ENCODE measurements at regions not wholly inside any gene's neighbourhood (a gene's known extent, or its start where the extent isn't known, plus 50 kb on each side); places are given as distances from the start of the nearest gene placed in this dataset.

GRCh38 chr6:14544666-14545065, 427.1 kb downstream of the CD83 start:
- BruUV-seq (replicated peaks) = no TSS peak
- WGBS (ENCODE audit: low lambda C conversion rate) = 0% methylated on average over 3 of the region's 3 CpGs
- no peak overlapping the region for H3K4me2 ChIP-seq (ENCODE audit: low read depth, low read length)
- no peak overlapping the region for H3K4me3 ChIP-seq (replicated peaks in 1 of 3; ENCODE audit: insufficient read depth in 1 of 3, low read depth in 2 of 3, low read length in 3 of 3)
- no peak overlapping the region for H2AFZ ChIP-seq (ENCODE audit: low read length)
- no peak overlapping the region for H3K9ac ChIP-seq (ENCODE audit: insufficient read depth, low read depth, low read length)
- no peaks in the 10 kb centered on the region for H3K79me2 ChIP-seq (ENCODE audit: insufficient read depth, low read length)
- no peaks in the 10 kb centered on the region for H3K36me3 ChIP-seq (replicated peaks in 1 of 2; ENCODE audit: control insufficient read depth in 1 of 2, insufficient read depth in 2 of 2, low read length in 2 of 2)
- no peaks in the 10 kb centered on the region for H4K20me1 ChIP-seq (ENCODE audit: insufficient read depth, low read length)
- no peak for TF ChIP-seq SP140L (CRISPR knock-in tag; IDR thresholded peaks at IDR 0.05; ENCODE audit: borderline replicate concordance)
- TF ChIP-seq ZNF441 (CRISPR knock-in tag; IDR thresholded peaks at IDR 0.05; ENCODE audit: borderline replicate concordance) = no peak
- no peak for TF ChIP-seq KAT8 (CRISPR knock-in tag; IDR thresholded peaks at IDR 0.05)
- TF ChIP-seq TFDP2 (CRISPR knock-in tag; IDR thresholded peaks at IDR 0.05) = no peak
- no peak for TF ChIP-seq CCAR2 (optimal IDR thresholded peaks at IDR 0.05; ENCODE audit: low read depth, low read length)
- TF ChIP-seq NR1H2 (CRISPR knock-in tag; IDR thresholded peaks at IDR 0.05; ENCODE audit: borderline replicate concordance, low read depth) = no peak
- in situ Hi-C loops (cut with HindIII; ENCODE audit: extremely low pct_ligation_motif_present, low pct_unique_long_range_greater_than_20kb) (no loop called here), intact Hi-C loops (cut with micrococcal nuclease; ENCODE audit: unreplicated experiment) (no loop called here)
- no peaks in the 10 kb centered on the region; a peak in 1 of 5 replicates for H3K27me3 ChIP-seq (ENCODE audit: control insufficient read depth in 1 of 2, insufficient read depth in 2 of 2, low read length in 2 of 2)
- CTCF ChIA-PET (ENCODE audit: low intra/inter-chr PET ratio, low total read pairs) = no interaction called here
- POLR2A ChIA-PET = no interaction called here
- no peak overlapping the region for H3K27ac ChIP-seq (ENCODE audit: extremely low read length, insufficient read depth, low read length)
- H3K4me1 ChIP-seq (ENCODE audit: insufficient read depth, low read length) = peaks cover 7% of the 10 kb centered on the region; the same call in 1 of the 2 replicates
- ATAC-seq (no peak), DNase-seq (ENCODE audit: low spot score) (no peak), FAIRE-seq (no peak)
- no peaks in the 10 kb centered on the region for H3K9me3 ChIP-seq (ENCODE audit: low read length)

- DNase-seq (ENCODE audit: low spot score) = no peak
- H3K4me3 ChIP-seq (replicated peaks in 1 of 3; ENCODE audit: insufficient read depth in 1 of 3, low read depth in 2 of 3, low read length in 3 of 3) = no peak overlapping the region
- no peak overlapping the region for H3K9ac ChIP-seq (ENCODE audit: insufficient read depth, low read depth, low read length)
- WGBS (ENCODE audit: low lambda C conversion rate) = 8% methylated on average over 2 of the region's 2 CpGs
- H3K36me3 ChIP-seq (replicated peaks in 1 of 2; ENCODE audit: control insufficient read depth in 1 of 2, insufficient read depth in 2 of 2, low read length in 2 of 2) = no peaks in the 10 kb centered on the region
- CTCF ChIA-PET (ENCODE audit: low intra/inter-chr PET ratio, low total read pairs) = no interaction called here
- intact Hi-C loops (cut with micrococcal nuclease; ENCODE audit: unreplicated experiment) (no loop called here), in situ Hi-C loops (cut with HindIII; ENCODE audit: extremely low pct_ligation_motif_present, low pct_unique_long_range_greater_than_20kb) (no loop called here)
- peaks cover 7% of the 10 kb centered on the region; the same call in 1 of the 2 replicates for H3K4me1 ChIP-seq (ENCODE audit: insufficient read depth, low read length)
- no peaks in the 10 kb centered on the region; a peak in 1 of 5 replicates for H3K27me3 ChIP-seq (ENCODE audit: control insufficient read depth in 1 of 2, insufficient read depth in 2 of 2, low read length in 2 of 2)
- POLR2A ChIA-PET = no interaction called here
- no peaks in the 10 kb centered on the region for H3K79me2 ChIP-seq (ENCODE audit: insufficient read depth, low read length)
- ATAC-seq = no peak
- no peak overlapping the region for H3K27ac ChIP-seq (ENCODE audit: extremely low read length, insufficient read depth, low read length)
- H4K20me1 ChIP-seq (ENCODE audit: insufficient read depth, low read length) = no peaks in the 10 kb centered on the region
- H2AFZ ChIP-seq (ENCODE audit: low read length) = no peak overlapping the region
- no peak overlapping the region for H3K4me2 ChIP-seq (ENCODE audit: low read depth, low read length)
- H3K9me3 ChIP-seq (ENCODE audit: low read length) = no peaks in the 10 kb centered on the region
- no TSS peak for BruUV-seq (replicated peaks)
- no peak for FAIRE-seq
- TF ChIP-seq BRCA1 (CRISPR knock-in tag; IDR thresholded peaks at IDR 0.05) (no peak), ZNF7 (CRISPR knock-in tag; IDR thresholded peaks at IDR 0.05) (no peak), ZNF567 (CRISPR knock-in tag; IDR thresholded peaks at IDR 0.05; ENCODE audit: borderline replicate concordance) (no peak), SRSF1 (optimal IDR thresholded peaks at IDR 0.05; ENCODE audit: low read depth, low read length) (no peak), GTF3A (CRISPR knock-in tag; conservative IDR thresholded peaks at IDR 0.05) (no peak), KMT2B (CRISPR knock-in tag; IDR thresholded peaks at IDR 0.05) (no peak), DBP (CRISPR knock-in tag; IDR thresholded peaks at IDR 0.05; ENCODE audit: not compliant biosample characterization) (no peak), KAT2B (IDR thresholded peaks at IDR 0.05; ENCODE audit: borderline replicate concordance, low read depth, low read length) (no peak), ZNF570 (CRISPR knock-in tag; IDR thresholded peaks at IDR 0.05; ENCODE audit: borderline replicate concordance) (no peak), SSRP1 (CRISPR knock-in tag; IDR thresholded peaks at IDR 0.05) (no peak), ZNF747 (CRISPR knock-in tag; IDR thresholded peaks at IDR 0.05; ENCODE audit: borderline replicate concordance) (no peak), CHD2 (IDR thresholded peaks at IDR 0.05; ENCODE audit: low read depth, low read length) (no peak), HES4 (CRISPR knock-in tag; IDR thresholded peaks at IDR 0.05; ENCODE audit: borderline replicate concordance) (no peak)
Observed at GRCh38 chr6:14545496-14545895, 427.9 kb downstream of the CD83 start.

Measured in HepG2 (cell line).